ENCODE measurements at regions not wholly inside any gene's neighbourhood (a gene's known extent, or its start where the extent isn't known, plus 50 kb on each side); places are given as distances from the start of the nearest gene placed in this dataset.

DNA sequence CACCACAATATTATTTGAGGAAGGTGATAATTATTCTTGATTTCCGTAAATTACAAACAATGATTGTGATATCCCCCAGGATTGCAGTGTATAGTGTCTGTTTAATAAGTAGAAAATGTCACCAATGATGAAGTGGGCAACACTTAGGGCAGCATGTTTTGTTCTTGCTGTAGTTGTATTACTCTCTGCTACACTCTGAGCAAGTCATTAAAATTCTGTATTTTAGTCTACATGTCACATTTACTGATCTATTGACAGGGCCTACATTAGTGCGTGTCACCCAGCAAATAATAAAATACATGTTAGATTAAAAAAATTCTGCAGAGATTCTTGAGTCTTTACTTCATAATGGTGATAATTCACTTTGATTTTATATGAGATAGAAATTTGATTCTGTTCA, 247.6 kb downstream of the TMX3 start:
- CTCF ChIA-PET: no interaction called here

DNA sequence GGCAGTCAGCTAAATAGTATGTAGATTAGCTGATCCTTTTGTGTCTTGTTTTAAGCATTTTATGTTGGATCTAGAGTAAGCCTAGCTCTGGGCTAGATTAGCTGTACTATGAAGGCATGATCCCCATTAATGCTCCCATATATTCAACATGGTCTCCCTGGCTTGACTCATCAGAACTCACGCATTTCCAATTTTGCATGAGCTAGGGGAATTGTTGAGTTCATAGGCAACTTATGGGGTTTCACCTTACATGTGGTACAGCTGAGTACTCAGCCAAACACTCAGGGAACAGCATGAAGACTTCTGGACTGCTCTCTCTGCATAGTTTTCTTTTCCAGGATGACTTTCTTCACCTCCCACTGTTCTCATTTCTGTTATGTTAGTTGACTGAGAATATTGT, 248.2 kb downstream of the TMX3 start:
- Histone ChIP-seq H3K27ac (ENCODE audit: low read length) (no peak overlapping the region), H3K4me3 (ENCODE audit: low read depth in 2 of 2, low read length in 2 of 2) (no peak overlapping the region), H3K9me3 (ENCODE audit: control insufficient read depth, insufficient read depth, low read depth, low read length) (no peaks in the 10 kb centered on the region), H3K4me1 (ENCODE audit: control insufficient read depth, insufficient read depth, low read length) (no peaks in the 10 kb centered on the region), H3K36me3 (ENCODE audit: control insufficient read depth, insufficient read depth, low read length) (no peaks in the 10 kb centered on the region), H3K27me3 (ENCODE audit: control insufficient read depth, insufficient read depth, low read length) (no peaks in the 10 kb centered on the region)
- DNase-seq (ENCODE audit: low read depth, low spot score): no peak
- in situ Hi-C loops (cut with HindIII; ENCODE audit: low pct_unique_long_range_greater_than_20kb, low sequenced_read_pairs): no loop called here
- CTCF ChIA-PET: interaction anchor here (0.7 kb wide), 1 partner anchor 22 kb away, joined by 5 read pairs; no protein-coding TSS in a partner anchor
- ATAC-seq: no peak
- POLR2A ChIA-PET: no interaction called here
- TF ChIP-seq TCF7L2 (IDR thresholded peaks at IDR 0.05; ENCODE audit: low read depth, low read length) (no peak), SIN3A (IDR thresholded peaks at IDR 0.05; ENCODE audit: borderline replicate concordance, insufficient read depth, low read depth, low read length) (no peak), POLR2AphosphoS5 (IDR thresholded peaks at IDR 0.05; ENCODE audit: low read depth, low read length) (no peak)
- TF ChIP-seq, protein P1, sequence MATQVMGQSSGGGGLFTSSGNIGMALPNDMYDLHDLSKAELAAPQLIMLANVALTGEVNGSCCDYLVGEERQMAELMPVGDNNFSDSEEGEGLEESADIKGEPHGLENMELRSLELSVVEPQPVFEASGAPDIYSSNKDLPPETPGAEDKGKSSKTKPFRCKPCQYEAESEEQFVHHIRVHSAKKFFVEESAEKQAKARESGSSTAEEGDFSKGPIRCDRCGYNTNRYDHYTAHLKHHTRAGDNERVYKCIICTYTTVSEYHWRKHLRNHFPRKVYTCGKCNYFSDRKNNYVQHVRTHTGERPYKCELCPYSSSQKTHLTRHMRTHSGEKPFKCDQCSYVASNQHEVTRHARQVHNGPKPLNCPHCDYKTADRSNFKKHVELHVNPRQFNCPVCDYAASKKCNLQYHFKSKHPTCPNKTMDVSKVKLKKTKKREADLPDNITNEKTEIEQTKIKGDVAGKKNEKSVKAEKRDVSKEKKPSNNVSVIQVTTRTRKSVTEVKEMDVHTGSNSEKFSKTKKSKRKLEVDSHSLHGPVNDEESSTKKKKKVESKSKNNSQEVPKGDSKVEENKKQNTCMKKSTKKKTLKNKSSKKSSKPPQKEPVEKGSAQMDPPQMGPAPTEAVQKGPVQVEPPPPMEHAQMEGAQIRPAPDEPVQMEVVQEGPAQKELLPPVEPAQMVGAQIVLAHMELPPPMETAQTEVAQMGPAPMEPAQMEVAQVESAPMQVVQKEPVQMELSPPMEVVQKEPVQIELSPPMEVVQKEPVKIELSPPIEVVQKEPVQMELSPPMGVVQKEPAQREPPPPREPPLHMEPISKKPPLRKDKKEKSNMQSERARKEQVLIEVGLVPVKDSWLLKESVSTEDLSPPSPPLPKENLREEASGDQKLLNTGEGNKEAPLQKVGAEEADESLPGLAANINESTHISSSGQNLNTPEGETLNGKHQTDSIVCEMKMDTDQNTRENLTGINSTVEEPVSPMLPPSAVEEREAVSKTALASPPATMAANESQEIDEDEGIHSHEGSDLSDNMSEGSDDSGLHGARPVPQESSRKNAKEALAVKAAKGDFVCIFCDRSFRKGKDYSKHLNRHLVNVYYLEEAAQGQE (IDR thresholded peaks at IDR 0.05; ENCODE audit: insufficient read depth in 1 of 2, low read depth in 2 of 2, low read length in 1 of 2): no peak
- TF ChIP-seq, protein P2, sequence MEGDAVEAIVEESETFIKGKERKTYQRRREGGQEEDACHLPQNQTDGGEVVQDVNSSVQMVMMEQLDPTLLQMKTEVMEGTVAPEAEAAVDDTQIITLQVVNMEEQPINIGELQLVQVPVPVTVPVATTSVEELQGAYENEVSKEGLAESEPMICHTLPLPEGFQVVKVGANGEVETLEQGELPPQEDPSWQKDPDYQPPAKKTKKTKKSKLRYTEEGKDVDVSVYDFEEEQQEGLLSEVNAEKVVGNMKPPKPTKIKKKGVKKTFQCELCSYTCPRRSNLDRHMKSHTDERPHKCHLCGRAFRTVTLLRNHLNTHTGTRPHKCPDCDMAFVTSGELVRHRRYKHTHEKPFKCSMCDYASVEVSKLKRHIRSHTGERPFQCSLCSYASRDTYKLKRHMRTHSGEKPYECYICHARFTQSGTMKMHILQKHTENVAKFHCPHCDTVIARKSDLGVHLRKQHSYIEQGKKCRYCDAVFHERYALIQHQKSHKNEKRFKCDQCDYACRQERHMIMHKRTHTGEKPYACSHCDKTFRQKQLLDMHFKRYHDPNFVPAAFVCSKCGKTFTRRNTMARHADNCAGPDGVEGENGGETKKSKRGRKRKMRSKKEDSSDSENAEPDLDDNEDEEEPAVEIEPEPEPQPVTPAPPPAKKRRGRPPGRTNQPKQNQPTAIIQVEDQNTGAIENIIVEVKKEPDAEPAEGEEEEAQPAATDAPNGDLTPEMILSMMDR (IDR thresholded peaks at IDR 0.05): no peak
- BruUV-seq (replicated peaks): no TSS peak
- intact Hi-C loops (cut with micrococcal nuclease; ENCODE audit: unreplicated experiment): no loop called here

More for the DNA sequence above, 247.6 kb downstream of the TMX3 start:
- no peaks in the 10 kb centered on the region for H3K27me3 ChIP-seq (ENCODE audit: control insufficient read depth, insufficient read depth, low read length)
- no peaks in the 10 kb centered on the region for H3K9me3 ChIP-seq (ENCODE audit: control insufficient read depth, insufficient read depth, low read depth, low read length)
- no peak overlapping the region for H3K4me3 ChIP-seq (ENCODE audit: low read depth in 2 of 2, low read length in 2 of 2)
- H3K4me1 ChIP-seq (ENCODE audit: control insufficient read depth, insufficient read depth, low read length): no peaks in the 10 kb centered on the region
- in situ Hi-C loops (cut with HindIII; ENCODE audit: low pct_unique_long_range_greater_than_20kb, low sequenced_read_pairs) (no loop called here), intact Hi-C loops (cut with micrococcal nuclease; ENCODE audit: unreplicated experiment) (no loop called here)
- no peak overlapping the region for H3K27ac ChIP-seq (ENCODE audit: low read length)
- POLR2A ChIA-PET: no interaction called here
- TF ChIP-seq TCF7L2 (IDR thresholded peaks at IDR 0.05; ENCODE audit: low read depth, low read length) (no peak), SIN3A (IDR thresholded peaks at IDR 0.05; ENCODE audit: borderline replicate concordance, insufficient read depth, low read depth, low read length) (no peak), POLR2AphosphoS5 (IDR thresholded peaks at IDR 0.05; ENCODE audit: low read depth, low read length) (no peak)
- TF ChIP-seq, protein P2 (IDR thresholded peaks at IDR 0.05): no peak
- TF ChIP-seq, protein P1 (IDR thresholded peaks at IDR 0.05; ENCODE audit: insufficient read depth in 1 of 2, low read depth in 2 of 2, low read length in 1 of 2): no peak
- ATAC-seq (no peak), DNase-seq (ENCODE audit: low read depth, low spot score) (no peak)
- H3K36me3 ChIP-seq (ENCODE audit: control insufficient read depth, insufficient read depth, low read length): no peaks in the 10 kb centered on the region
- BruUV-seq (replicated peaks): no TSS peak
